BLaER1 (cell line): ENCODE measurements at regions not wholly inside any gene's neighbourhood (a gene's known extent, or its start where the extent isn't known, plus 50 kb on each side); places are given as distances from the start of the nearest gene placed in this dataset.

Experiments used
- H3K27ac ChIP-seq: shearing (Covaris generic); formaldehyde crosslinking; 2 replicates; pipeline ENCODE4 v1.8.1; 2022
- H3K27me3 ChIP-seq: shearing (Covaris generic); formaldehyde crosslinking; 2 replicates; pipeline ENCODE4 v1.8.1; 2022
- H3K36me3 ChIP-seq: shearing (Covaris generic); formaldehyde crosslinking; 2 replicates; pipeline ENCODE4 v1.8.1; 2022
- H3K4me1 ChIP-seq: shearing (Covaris generic); formaldehyde crosslinking; 2 replicates; pipeline ENCODE4 v1.8.1; 2022
- H3K4me2 ChIP-seq: shearing (Covaris generic); formaldehyde crosslinking; 2 replicates; pipeline ENCODE4 v1.8.1; 2022
- H3K4me3 ChIP-seq: shearing (Covaris generic); formaldehyde crosslinking; 2 replicates; pipeline ENCODE4 v1.8.1; 2022
- H3K9ac ChIP-seq: shearing (Covaris generic); formaldehyde crosslinking; 2 replicates; pipeline ENCODE4 v1.8.1; 2022
- H3K9me3 ChIP-seq: shearing (Covaris generic); formaldehyde crosslinking; 2 replicates; pipeline ENCODE4 v1.8.1; 2022
- H4K20me1 ChIP-seq: shearing (Covaris generic); formaldehyde crosslinking; 2 replicates; pipeline ENCODE4 v1.8.1; 2022
- Cebpa-rat ChIP-seq: shearing (Covaris generic); IDR thresholded peaks from 2 replicates; pipeline ENCODE4 v1.8.1; 2022

DNA sequence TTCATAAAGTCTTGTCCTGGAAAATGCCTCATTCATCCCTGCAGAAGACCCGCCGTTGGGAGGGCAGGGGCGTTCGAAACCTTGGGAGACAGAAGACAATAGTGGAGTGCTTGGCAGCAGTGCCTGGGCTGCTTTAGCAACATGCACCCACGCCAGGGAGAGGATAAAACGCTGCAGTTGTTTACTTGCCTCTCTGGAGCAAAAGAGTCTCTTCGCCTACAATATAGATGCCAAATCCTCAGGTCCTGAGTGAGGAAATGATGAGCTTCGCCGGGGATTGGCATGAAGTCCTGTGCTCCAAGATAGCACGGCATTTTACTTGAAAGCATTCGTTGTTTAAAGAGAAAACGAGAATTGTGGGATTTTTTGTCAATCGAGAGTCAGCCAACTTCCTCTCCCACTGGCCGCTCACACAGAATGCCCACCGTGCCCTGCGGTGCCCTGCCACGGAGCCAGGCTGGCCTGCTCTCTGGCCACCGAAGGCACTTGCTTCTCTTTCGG is 152.5 kb upstream of the POU3F3 start:
- TF ChIP-seq Cebpa-rat: no peak
- Histone ChIP-seq H3K27me3 (no peaks in the 10 kb centered on the region), H3K4me1 (no peaks in the 10 kb centered on the region), H3K9me3 (no peaks in the 10 kb centered on the region), H4K20me1 (no peaks in the 10 kb centered on the region), H3K4me3 (no peak overlapping the region), H3K27ac (no peak overlapping the region), H3K36me3 (no peaks in the 10 kb centered on the region), H3K9ac (no peak overlapping the region), H3K4me2 (no peak overlapping the region)

DNA sequence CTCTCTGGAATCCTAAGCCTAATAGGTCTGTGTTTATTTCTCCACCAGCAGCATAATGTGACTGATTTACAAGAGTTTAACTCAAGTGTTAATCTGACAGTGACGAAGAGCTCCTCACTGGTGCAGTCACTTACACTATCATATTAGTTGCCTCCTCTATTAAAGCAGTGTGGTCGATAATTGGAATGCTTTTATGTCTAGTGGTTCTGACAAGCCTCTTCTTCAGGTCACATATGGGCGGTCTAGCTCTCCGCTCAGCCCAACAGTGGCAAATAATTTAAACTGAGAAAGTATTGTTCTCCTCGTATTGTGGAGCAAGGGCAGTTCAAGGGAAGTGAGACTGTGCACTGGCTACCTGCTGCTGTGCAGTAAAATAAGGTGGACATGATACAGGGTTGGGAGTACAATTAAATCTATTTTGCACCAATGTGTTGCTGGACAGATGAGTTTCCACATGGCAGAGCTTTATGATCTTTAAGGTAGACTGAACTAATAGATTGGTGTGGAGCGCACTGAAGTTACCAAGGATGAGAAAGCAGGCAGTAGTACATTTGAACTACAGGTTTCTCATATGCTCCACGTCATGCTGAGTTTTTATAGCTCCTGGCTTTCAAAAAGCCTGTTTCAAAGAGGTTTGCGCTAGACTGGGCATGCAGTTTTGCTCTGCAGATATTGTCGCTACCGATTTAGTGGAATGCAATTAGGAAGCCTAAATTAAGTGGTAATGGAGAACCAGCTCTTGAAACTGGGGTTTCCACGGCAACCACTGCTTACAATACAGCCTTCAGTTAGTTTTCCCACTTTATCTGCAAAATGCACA is 151.7 kb upstream of the POU3F3 start:
- no peak for TF ChIP-seq Cebpa-rat
- H3K9me3 ChIP-seq: no peaks in the 10 kb centered on the region

DNA sequence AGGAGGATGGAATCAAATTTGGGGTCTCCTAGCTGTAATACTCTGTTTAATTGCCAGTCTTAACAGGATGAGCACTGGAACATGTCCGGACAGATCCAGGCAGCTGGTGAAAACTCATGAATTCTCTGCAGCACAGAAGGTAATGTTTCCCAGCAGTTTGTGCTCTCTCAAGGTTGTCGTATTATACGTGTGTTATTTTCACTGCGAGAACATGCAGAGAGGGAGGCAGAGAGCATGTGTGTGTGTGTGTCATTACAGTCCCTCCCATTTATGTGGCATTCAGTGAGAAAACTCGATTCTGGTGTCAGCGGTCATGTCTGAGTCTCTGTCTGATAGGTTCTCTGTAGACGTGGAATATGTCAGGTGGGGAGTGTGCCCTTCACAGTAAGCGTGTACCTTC is 150.2 kb upstream of the POU3F3 start:
- no peaks in the 10 kb centered on the region for H3K9me3 ChIP-seq
- no peaks in the 10 kb centered on the region for H3K4me1 ChIP-seq
- H4K20me1 ChIP-seq: no peaks in the 10 kb centered on the region
- no peak overlapping the region for H3K4me3 ChIP-seq
- H3K4me2 ChIP-seq: no peak overlapping the region
- H3K27ac ChIP-seq: no peak overlapping the region
- H3K9ac ChIP-seq: no peak overlapping the region
- H3K27me3 ChIP-seq: no peaks in the 10 kb centered on the region
- TF ChIP-seq Cebpa-rat: no peak
- no peaks in the 10 kb centered on the region for H3K36me3 ChIP-seq

More for the DNA sequence above, 151.7 kb upstream of the POU3F3 start:
- Histone ChIP-seq H3K4me3 (no peak overlapping the region), H4K20me1 (no peaks in the 10 kb centered on the region), H3K9ac (no peak overlapping the region), H3K4me1 (no peaks in the 10 kb centered on the region), H3K27ac (no peak overlapping the region), H3K4me2 (no peak overlapping the region), H3K27me3 (no peaks in the 10 kb centered on the region), H3K36me3 (no peaks in the 10 kb centered on the region)

DNA sequence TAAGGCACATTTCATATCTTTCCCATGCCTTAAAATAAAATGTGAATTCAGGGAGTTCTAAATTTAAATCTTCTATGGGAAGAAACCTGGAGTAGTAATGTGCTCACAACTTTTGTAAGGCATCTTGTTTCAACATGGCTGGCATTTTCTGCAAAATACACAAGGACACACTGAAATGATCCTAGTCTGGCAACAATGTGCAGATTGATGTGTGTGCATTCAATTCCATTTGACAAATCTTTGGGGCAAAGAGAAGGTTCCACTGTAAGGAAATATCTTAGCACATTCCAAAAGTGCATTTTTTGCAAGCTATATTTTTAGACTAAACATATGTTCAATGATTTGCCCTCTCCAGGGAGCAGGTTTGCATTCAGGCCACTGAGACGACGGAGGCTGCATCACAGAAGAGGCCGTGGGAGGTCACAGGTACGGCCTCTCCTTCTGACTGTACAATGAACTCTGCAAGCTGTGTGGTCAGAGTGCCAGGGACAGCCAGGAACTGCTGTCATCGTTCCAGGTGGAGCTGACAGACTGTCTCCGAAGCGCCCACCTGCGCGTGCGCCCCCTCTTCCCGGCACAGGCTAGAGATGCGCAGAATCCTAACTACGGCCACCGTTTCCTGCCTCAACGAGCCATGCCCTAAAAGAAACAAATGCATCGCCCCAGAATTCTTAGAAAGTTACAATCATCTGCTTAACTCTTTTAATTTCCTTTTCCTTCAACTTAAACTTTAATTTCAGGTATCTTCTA is 149.2 kb upstream of the POU3F3 start:
- no peaks in the 10 kb centered on the region for H4K20me1 ChIP-seq
- no peak overlapping the region for H3K9ac ChIP-seq
- H3K36me3 ChIP-seq: no peaks in the 10 kb centered on the region
- H3K27ac ChIP-seq: no peak overlapping the region
- H3K4me3 ChIP-seq: no peak overlapping the region
- H3K9me3 ChIP-seq: no peaks in the 10 kb centered on the region
- TF ChIP-seq Cebpa-rat: no peak
- no peaks in the 10 kb centered on the region for H3K27me3 ChIP-seq
- H3K4me2 ChIP-seq: no peak overlapping the region
- H3K4me1 ChIP-seq: no peaks in the 10 kb centered on the region

DNA sequence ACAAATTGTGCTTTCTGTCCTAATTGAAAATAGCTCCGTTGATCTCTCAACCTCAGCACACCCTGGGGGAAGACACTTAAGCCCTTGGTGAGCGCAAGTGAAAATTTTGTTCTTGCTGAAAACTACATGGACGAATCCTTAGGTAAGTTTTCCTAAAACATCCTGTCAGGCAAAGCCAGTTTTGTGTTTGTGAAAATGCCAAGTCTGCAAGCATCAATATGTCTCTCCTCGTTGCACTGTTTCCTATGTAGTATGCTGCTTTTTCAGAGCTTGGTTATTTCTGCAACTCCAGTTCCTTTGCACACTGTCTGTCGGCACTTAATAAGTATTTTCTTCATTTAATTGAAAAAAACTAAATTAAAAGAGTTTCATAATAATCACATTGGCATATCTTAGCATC is 146.9 kb upstream of the POU3F3 start:
- Histone ChIP-seq H3K9me3 (no peaks in the 10 kb centered on the region), H3K36me3 (no peaks in the 10 kb centered on the region), H3K4me2 (no peak overlapping the region), H4K20me1 (no peaks in the 10 kb centered on the region), H3K4me1 (no peaks in the 10 kb centered on the region), H3K9ac (no peak overlapping the region), H3K27ac (no peak overlapping the region), H3K4me3 (no peak overlapping the region), H3K27me3 (no peaks in the 10 kb centered on the region)
- TF ChIP-seq Cebpa-rat: no peak

DNA sequence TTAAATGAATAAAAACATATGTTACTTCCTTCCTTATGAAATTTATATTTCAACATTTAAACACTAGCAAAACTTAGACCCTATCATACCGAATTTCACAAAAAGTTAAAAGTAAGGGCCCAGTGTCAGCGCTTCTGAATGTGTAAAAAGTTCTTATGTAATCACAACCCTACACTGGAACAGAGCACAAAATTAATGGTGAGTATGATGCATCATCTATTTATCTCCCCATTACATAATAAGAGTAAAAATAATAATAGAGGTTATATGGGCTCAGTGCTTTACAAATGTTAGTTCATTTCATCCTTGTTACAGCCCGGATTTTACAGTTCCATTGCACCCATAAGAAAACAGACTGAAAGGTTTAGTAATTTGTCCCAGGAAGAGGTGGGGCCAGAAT is 144.9 kb upstream of the POU3F3 start:
- Histone ChIP-seq H4K20me1 (no peaks in the 10 kb centered on the region), H3K4me2 (no peak overlapping the region), H3K27me3 (no peaks in the 10 kb centered on the region), H3K27ac (no peak overlapping the region), H3K9me3 (no peaks in the 10 kb centered on the region), H3K4me1 (no peaks in the 10 kb centered on the region), H3K36me3 (no peaks in the 10 kb centered on the region), H3K9ac (no peak overlapping the region), H3K4me3 (no peak overlapping the region)
- no peak for TF ChIP-seq Cebpa-rat

DNA sequence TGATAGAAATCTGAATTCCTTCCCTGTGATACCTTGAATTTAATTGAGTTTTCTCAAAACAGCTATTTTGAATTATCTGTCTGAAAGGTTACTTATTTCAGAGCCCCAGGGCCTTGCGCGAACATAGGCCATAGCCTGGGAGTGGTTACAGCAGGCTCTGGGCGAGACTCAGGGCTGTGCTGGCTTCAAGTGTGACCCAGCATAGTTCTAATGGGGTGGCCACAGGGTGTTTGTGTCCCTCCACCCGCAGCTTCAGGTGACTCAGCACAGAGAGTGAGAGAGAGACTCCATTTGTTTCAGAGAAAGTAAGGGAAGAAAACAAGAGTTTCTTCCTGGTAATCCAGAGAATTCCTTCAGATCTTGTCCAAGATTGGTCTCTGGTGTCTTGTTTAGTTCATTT is 137.9 kb upstream of the POU3F3 start:
- H4K20me1 ChIP-seq: no peaks in the 10 kb centered on the region
- TF ChIP-seq Cebpa-rat: no peak
- H3K27ac ChIP-seq: no peak overlapping the region
- H3K4me2 ChIP-seq: no peak overlapping the region
- H3K27me3 ChIP-seq: no peaks in the 10 kb centered on the region
- H3K4me1 ChIP-seq: no peaks in the 10 kb centered on the region
- H3K4me3 ChIP-seq: no peak overlapping the region
- no peak overlapping the region for H3K9ac ChIP-seq
- H3K36me3 ChIP-seq: no peaks in the 10 kb centered on the region
- no peaks in the 10 kb centered on the region for H3K9me3 ChIP-seq

DNA sequence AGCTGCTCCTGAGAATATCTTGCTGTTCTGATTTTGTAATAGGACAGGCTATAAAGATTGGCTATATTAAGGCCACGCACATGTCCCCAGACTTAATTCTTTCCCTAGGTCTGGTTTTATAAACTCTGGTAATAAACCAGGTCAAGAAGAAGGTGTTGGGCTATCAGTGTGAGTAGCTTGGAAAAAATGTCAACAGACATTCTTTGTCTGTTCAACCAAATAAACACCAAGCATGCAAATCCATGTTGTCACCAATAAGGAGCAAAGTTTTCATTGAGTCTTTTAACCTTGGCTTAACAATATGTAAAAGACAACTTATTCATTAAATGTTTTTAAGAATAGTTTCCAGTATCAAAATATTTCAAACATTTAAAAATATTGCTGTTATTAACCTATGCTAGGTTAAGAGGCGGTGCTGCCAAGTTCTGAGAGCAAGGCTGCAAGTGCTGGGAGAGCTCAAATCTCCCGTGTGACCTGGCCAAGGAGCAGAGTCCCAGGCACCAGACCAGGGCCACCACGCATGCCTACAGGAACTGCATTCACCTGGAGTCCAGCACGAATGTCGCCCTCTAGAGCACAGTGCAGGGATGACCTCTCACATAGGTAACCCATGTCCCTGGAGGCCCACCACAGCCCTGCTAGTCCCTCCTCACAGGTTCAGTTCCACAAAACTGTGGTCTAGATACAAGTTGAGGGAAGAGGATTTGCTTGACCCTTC is 120.5 kb upstream of the POU3F3 start:
- Histone ChIP-seq H3K36me3 (no peaks in the 10 kb centered on the region), H3K4me3 (no peak overlapping the region), H3K4me1 (peaks cover 23% of the 10 kb centered on the region), H3K9me3 (peaks cover 22% of the 10 kb centered on the region), H3K27me3 (no peaks in the 10 kb centered on the region), H3K4me2 (no peak overlapping the region), H4K20me1 (no peaks in the 10 kb centered on the region), H3K9ac (no peak overlapping the region), H3K27ac (no peak overlapping the region)
- TF ChIP-seq Cebpa-rat: no peak

DNA sequence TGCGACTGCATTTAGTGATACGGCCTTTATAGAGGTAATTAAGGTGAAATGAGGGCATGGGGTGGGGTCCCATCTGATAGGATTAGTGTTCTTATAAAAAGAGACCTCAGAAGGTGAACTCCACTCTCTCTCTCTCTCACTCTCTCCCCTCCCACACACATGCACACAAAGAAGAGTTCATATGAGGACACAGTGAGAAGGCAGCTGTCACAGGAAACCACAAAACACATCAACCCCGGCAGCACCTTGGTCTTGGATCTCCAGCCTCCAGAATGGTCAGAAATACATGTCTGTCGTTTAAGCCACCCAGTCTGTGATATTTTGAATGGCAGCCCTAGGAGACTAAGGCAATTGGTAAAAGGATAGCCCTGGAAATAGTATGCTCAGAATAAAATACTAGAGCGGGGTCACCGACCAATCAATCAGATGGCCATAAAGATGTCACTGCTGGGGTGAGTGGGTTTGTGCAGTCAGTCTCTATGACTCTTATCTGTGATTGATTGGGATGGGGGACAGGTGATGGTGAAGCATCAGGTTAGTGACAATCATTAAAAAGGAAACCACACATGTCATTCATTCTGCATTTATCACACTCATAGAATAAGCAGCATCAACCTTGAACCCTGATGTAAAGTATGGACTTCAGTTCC is 118.9 kb upstream of the POU3F3 start:
- H3K27me3 ChIP-seq: no peaks in the 10 kb centered on the region
- H3K9ac ChIP-seq: no peak overlapping the region
- no peaks in the 10 kb centered on the region for H4K20me1 ChIP-seq
- peaks cover 23% of the 10 kb centered on the region for H3K4me1 ChIP-seq
- H3K36me3 ChIP-seq: no peaks in the 10 kb centered on the region
- H3K4me2 ChIP-seq: peak overlapping the region; percentile 67
- H3K4me3 ChIP-seq: no peak overlapping the region
- H3K27ac ChIP-seq: peak overlapping the region; percentile 72
- peaks cover 22% of the 10 kb centered on the region for H3K9me3 ChIP-seq
- TF ChIP-seq Cebpa-rat: no peak
